Peyer's patch (tissue), 4 donors: ENCODE measurements at regions not wholly inside any gene's neighbourhood (a gene's known extent, or its start where the extent isn't known, plus 50 kb on each side); places are given as distances from the start of the nearest gene placed in this dataset.

Experiments
- CTCF ChIP-seq, 6 experiments: fragments of 450-650 bp in 4 of 6; fragments of 200-600 bp in 2 of 6; sonication (generic) in 1 of 6; IDR thresholded peaks; one replicate each; pipeline ENCODE4 v1.5.1; 2017 to 2019; ENCODE audit warnings: antibody characterized with exemption in 6 of 6, mild to moderate bottlenecking in 3 of 6, moderate library complexity in 1 of 6
- POLR2A ChIP-seq, 2 donors: fragments of 450-650 bp; IDR thresholded peaks; one replicate each; pipeline ENCODE4 v1.5.1; 2017; ENCODE audit warnings: antibody characterized with exemption in 2 of 2, mild to moderate bottlenecking in 2 of 2, moderate library complexity in 2 of 2

- TF ChIP-seq POLR2A (IDR thresholded peaks at IDR 0.05) (no peak), CTCF (IDR thresholded peaks at IDR 0.05) (no peak)
These were observed 174.3 kb upstream of the CCND2 start for GRCh38 chr12:4099276-4099675.
